ENCODE measurements at regions not wholly inside any gene's neighbourhood (a gene's known extent, or its start where the extent isn't known, plus 50 kb on each side); places are given as distances from the start of the nearest gene placed in this dataset.
"Not testable (repeated sequence)": the region's sequence is repeated elsewhere in the genome, so short reads cannot be mapped to it uniquely, and the experiment has no call there.

DNA sequence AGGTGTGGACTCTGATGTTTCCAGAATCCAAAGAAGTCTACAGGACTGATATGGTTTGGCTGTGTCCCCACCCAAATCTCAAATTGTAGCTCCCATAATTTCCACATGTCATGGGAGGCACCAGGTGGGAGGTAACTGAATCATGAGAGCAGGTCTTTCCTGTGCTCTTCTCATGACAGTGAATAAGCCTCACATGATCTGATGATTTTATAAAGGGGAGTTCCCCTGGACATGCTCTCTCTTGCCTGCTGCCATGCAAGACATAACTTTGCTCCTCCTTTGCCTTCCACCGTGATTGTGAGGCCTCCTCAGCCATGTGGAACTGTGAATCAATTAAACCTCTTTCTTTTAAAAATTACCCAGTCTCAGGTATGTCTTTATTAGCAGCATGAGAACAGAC is 1205.3 kb downstream of the SLC16A7 start:
- DNase-seq = not testable (repeated sequence)

- no peak for DNase-seq
These were observed 1207.3 kb downstream of the SLC16A7 start for GRCh38 chr12:60803147-60803546.

DNA sequence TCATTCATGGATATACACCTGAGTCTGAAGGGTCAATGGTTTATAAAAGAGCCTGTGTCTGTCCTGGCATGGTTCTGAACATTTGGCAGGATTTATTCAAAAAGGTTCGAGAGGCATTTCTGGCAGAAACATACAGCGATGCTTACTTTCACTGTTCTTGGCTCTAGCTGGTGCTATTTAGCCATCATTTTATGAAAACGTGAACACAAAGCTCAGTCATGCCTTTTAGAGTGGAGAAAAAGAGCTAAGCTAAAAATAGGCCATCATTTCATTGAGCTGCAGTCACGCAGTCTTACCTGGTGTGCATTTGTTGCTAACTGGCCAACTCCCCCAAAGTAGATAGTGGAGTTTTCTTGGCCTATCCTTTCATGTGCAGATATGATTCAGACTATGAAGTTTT is 1209.5 kb downstream of the SLC16A7 start:
- DNase-seq = no peak

- no peak for DNase-seq
These were observed 1224.0 kb downstream of the SLC16A7 start for GRCh38 chr12:60819794-60820193.

GRCh38 chr12:60822580-60822979 is 1226.8 kb downstream of the SLC16A7 start:
- DNase-seq = no peak

DNA sequence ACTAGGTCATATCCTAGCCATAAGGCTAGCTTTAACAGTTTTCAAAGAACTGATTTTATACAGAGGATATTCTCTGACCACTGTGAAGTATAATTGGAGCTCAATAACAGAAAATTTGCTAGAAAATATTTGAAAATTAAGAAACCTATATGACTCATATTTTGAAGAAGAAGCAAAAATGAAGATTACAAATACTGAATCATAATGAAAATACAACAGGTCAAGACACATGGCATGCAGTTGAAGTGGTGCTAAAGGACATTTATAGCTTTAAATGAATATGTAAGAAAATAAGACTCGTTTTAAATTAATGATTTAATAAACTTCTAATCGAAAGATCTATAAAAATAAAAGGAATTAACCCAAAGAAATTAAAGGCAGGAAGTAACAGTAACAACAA is 1234.6 kb downstream of the SLC16A7 start:
- DNase-seq = no peak

DNA sequence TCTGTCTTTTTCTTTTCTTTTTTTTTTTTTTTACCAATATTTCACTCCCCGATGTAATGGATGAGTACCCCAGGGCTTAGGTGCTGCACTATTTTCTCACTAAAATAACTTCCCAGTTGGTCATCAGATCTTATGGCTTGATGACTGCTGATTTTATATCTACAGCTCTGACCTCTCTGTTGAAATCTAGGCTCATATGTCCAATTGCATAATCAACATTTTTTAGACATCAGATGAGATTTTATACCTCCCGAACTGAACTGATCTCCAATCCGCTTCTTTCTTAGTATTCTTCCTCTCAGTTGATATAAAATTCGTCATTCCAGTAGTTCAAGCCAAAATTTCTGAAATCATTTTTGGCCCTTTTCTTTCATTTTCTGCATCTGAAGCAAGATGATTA is 1236.5 kb downstream of the SLC16A7 start:
- DNase-seq = no peak

DNA sequence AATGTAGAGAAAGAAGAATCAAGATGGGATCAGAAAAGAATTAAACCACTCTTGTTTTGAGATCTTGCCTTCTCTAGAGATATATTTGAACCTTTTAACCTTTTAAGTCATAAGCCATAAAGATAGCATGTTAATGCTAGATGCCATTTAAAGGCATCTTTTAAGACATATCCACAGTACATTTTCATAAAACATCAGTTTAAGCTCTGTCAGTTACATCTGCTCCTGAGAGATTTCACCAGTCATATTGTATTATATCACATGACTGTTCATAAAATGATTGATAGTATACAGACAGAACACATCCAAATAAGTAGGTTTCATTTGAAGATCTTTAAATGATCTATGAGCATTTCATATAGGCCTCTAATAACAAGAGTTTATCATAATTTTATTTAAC is 1238.5 kb downstream of the SLC16A7 start:
- DNase-seq = no peak

DNA sequence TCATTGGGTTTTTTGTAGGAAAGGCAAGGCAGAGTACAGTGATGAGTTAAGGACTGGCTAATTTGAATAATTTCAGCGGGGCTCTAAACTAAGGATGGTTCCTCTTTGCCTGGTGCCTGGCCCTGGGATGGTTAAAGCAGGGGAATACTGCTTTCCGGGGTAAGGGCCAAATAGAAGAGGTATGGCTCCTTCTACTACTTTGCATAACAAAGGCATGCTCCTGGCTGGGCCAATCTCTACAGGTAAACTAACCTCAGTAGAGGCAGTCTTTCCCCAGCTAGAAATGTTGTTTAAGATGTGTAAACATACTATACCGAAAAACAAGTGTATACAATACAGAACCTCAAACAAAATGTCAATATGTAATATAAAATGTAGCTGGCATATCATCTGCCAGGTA is 1239.0 kb downstream of the SLC16A7 start:
- DNase-seq = no peak

DNA sequence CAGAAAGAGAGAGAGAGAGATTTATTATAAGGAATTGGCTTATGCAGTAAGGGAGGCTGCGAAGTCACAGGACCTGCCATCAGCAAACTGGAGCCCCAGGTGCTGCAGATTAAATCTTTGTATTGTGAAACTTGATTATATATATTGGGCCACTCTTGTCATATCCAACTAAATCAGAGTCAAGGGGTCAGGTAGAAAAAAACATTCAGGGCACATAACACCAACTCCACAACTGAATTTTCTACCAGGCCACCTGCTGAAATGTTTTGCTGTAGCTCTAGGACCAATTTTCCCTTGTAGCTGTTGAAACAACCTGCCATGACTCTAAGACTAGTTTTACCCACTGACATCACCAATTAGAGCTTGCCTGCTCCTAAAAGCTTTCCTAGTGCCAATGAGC is 1240.8 kb downstream of the SLC16A7 start:
- no peak for DNase-seq

- no peak for DNase-seq
These were observed 1246.4 kb downstream of the SLC16A7 start for GRCh38 chr12:60842181-60842580.

- no peak for DNase-seq
These were observed 1248.3 kb downstream of the SLC16A7 start for GRCh38 chr12:60844101-60844500.

DNA sequence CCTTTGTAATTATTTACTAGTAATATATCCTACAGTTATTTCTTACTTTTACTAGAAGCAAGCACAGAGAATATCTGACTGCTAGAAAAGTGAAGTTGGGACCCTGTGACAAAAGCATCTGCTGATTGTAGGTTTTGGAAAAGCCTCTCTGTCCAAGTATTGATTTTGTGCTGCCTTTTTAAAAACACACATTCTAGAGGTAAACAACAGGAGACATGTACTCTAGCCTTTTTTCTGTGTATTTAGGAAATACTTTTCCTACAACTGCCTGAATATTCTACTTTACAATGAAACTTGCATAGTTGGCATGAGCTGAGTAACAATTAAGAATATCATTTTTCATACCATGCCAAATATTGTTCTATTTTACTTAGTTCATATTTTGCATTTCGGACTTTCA is 1249.0 kb downstream of the SLC16A7 start:
- DNase-seq = no peak

- DNase-seq = no peak
These were observed 1249.9 kb downstream of the SLC16A7 start for GRCh38 chr12:60845696-60846095.

DNA sequence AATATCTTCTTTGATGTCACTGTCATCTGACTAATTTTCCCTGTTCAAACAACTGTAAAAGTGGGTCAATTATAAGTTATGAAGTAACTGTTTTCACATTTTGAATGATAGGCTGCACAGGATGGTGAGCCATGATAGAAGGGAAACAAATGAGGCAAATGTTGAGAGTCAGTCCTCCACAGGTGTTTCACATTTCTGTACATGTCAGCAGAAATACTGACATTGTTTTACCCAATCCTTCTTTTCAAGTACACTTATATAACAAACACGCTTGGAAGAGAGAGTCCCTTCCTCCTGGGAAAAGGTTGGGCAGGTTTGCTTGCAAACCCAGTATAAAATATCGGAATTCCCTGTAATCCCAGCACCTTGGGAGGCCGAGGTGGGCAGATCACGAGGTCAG is 1251.5 kb downstream of the SLC16A7 start:
- no peak for DNase-seq

DNA sequence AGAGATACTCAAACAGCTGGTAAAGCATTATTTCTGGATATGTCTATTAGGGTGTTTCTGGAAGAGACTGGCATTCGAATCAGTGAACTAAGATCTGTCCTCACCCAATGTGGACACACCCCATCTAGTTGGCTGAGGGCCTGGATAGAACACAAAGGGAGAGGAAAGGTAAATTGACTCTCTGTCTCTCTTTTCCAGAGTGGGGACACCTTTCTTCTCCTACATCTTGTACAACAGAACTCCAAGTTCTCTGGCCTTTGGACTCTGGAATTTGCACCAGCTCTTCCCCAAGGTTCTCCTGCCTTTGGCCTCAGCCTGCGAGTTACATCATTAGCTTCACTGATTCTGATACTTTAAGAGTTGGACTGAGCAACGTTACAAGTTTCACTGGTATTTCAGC is 1253.9 kb downstream of the SLC16A7 start:
- no peak for DNase-seq

DNA sequence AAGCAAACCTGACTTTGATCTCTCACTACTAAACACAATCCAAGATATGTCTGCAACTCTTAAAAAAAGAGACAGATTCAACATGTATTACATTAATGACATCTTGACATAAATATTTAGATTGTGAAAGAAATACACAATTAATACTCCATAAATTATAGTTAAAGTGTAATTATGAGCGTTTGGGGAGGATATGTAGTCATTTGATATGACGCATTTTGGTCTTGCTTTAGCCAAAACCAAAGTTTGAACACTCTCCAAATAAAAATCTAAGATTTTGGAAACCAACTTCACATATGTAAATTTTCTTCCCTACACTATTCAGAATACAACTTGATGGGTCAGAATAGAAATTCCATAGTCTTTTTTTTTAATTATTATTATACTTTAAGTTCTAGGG is 1257.6 kb downstream of the SLC16A7 start:
- DNase-seq = no peak

GRCh38 chr12:60863421-60863820 is 1267.6 kb downstream of the SLC16A7 start:
- DNase-seq = no peak

DNA sequence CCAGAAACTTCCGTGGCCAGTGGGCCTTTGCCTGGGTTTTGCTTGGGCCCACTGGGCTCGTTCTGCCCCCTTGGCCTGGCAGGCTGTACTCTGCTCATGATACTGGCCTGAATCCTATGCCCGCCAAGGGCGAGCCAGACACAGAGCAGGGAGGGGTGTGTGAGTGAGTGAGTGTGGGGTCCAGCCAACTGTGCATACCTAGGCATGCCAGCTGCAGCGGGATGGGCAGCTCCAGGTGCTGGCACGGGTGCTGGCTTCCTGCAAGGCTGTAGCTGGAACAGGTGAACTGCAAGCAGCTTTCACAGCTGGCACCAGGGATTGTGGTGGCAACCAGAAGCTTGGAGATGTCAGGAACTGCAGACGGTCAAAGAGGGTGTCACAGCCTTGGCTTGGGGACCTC is 1276.4 kb downstream of the SLC16A7 start:
- DNase-seq = no peak

DNA sequence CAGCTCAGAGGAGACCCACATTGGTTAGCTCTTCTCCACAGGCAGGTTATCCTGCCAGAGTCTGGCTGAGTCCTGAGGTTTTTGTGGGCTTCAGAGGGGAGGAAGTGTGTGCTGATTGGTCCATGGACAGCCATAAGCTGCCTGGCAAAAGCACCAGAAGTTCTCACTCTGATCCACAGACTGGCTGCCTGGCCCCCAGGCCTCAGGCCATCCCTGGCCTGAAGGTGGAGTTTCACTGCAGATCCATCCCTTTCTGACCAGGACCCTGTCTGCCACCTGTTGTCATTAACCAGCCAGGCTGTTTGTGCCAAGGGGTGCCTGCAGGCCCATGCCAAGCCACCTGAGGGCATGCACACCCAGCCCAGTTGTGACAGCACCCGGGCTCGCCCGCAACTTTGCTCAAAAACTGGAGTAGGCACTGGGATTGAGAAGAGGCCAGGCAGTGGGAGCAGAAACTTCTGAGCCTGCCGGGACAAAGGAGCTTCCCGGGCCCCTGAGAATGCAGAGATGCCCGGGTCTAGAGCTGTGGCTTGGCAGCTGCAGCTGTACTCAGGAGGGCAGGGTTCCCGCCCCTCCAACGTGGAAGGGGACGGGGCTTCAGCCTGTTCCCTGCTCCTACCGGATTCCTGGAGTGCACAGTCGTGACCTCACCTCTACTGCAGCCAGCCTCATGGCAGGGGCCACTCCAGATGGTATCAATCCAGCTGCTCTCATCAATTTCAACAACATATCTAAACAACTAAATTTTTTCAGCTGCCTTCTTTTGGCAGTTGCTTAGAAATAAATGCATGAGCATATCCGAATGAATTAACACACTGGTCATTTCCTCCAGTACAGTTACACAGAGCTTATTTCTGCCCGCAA is 1277.3 kb downstream of the SLC16A7 start:
- DNase-seq = no peak

DNA sequence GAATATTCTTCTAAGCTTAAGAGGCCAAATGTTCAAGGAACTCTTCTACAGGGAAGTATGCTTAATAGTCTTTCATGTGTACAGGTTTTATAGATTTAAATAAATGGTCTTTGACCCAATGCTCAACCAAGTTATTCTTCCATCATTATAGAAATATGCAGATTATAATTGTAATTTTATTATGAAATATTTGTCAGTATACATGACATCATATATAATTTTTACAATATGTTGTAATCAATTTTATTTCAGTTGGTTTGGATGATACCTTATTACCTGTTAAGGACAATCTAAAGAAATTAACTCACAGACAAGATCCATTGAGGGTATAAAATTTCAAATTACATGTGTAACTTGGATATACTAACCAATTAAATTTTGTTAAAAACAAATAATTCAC is 1278.3 kb downstream of the SLC16A7 start:
- DNase-seq = no peak

DNA sequence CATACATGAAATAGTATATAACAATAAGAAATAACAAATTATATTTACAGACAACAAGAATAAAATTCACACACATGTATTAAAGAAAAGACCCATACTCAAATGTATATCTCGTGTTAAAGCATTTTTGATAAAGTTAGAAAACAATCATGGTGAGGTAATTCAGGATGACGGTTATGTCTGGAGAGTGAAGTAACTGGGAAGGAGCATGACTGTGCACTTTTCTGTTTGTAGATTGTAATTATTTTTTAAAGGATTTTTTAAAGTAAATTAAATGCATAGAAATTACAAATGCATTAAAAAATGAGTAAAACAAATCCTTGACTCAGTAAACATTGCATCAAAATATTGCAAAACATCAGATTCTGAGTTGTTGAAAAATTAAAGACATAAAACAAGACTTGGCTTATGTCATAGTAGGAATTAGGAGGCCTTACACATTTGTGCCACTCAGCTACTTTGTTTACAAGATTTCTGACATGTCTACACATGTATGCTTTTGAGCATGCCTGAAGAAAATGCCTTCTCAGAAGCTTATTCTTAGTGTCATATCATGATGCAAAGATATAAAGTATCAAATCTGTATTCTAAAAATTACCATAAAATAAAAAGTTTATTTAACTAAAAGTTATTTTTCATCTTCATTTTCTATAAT is 1325.1 kb downstream of the SLC16A7 start:
- no peak for DNase-seq

- DNase-seq = no peak
These were observed 1325.7 kb downstream of the SLC16A7 start for GRCh38 chr12:60921541-60921940.

DNA sequence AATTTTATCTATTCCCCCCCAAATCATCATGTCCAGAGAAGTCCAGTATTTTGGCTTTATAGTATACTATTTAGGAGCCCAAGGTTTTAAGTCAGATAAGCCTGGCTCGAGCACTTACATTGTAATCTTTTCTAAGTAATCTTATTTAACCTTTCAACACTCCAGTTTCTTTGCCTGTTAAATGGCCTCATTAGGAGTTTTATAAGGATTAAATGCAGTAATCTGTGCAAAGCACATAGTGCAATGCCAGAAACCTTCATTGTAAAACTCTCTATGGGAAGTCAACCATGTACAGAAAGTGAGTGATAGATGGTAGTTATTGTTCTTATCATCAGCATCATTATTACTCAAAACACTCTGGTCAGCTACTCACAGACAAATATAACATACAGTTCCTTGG is 1330.4 kb downstream of the SLC16A7 start:
- DNase-seq = peak; percentile 90

DNA sequence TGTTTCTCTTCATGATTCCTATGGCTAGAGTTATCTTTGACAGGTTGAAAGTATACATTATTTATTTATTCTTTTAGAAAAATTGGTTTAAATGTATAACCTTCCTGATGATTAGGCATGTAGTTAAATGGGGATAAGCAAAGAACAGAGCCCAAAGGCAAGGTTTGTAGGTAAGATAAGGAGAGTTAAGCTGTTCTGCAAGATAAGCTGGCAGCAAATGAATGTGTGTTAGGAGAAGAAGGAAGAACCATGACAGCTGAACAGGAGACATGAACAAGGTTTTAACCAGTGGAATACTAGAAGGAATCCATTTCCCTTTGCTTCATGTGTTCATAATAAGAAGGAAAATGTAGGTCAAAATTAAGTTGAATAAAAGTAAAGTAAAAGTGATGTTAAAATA is 1330.1 kb upstream of the USP15 start:
- DNase-seq = no peak
